SK-N-SH (cell line): ENCODE measurements at regions not wholly inside any gene's neighbourhood (a gene's known extent, or its start where the extent isn't known, plus 50 kb on each side); places are given as distances from the start of the nearest gene placed in this dataset.

Experiments used
- POLR2AphosphoS5 ChIP-seq: IDR thresholded peaks from 2 replicates; pipeline ENCODE4 v1.6.1; 2012; ENCODE audit warnings: low read depth, low read length
- RAD21 ChIP-seq: IDR thresholded peaks from 2 replicates; pipeline ENCODE4 v1.6.1; 2012; ENCODE audit warnings: mild to moderate bottlenecking, low read length
- TF ChIP-seq, protein P1 (sequence below): fragments of 200-600 bp; sonication (generic); IDR thresholded peaks from 2 replicates; pipeline ENCODE4 v1.6.1; 2017; ENCODE audit warnings: antibody characterized with exemption, mild to moderate bottlenecking, moderate library complexity

DNA sequence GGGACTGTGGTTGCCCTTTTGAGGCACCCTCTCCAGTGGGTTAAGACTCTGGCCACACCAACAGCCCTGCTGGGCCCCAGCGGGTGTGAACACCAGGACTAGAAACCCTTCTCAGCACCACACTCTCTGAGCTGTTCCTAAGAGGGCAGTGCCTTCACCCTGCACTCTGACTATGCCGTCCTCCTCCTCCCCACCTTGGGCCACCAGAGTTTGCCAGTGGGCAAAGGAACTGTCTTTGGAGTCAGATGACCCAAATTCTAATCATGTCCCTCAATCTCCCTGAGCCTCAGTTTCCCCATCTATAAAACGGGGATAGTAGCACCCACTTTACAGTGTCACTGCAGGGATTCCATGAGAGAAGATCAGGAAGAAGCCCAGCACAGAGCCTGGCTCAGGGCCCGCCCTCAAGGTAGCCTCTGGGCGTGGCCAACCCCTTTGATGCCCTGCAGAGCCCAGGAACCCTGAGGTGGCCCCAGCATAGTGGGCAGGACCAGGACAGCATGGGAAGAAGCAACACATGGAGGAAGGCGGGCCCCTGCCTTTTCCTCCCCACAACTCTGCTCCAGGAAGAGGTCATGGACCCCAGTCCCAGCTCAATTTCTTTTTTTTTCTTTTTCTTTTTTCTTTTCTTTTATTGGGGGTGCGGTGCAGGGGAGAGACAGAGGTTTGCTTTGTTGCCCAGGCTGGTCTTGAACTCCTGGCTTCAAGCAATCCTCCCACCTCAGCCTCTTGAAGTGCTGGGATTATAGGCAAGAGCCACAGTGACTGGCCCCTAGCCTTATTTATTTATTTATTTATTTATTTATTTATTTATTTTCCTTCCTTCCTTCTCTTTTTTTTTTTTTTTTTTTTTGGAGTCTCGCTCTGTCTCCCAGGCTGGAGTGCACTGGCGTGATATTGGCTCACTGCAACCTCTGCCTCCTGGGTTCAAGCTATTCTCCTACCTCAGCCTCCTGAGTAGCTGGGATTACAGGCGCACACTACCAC, 115.7 kb upstream of the LINGO1 start:
- TF ChIP-seq, protein P1, sequence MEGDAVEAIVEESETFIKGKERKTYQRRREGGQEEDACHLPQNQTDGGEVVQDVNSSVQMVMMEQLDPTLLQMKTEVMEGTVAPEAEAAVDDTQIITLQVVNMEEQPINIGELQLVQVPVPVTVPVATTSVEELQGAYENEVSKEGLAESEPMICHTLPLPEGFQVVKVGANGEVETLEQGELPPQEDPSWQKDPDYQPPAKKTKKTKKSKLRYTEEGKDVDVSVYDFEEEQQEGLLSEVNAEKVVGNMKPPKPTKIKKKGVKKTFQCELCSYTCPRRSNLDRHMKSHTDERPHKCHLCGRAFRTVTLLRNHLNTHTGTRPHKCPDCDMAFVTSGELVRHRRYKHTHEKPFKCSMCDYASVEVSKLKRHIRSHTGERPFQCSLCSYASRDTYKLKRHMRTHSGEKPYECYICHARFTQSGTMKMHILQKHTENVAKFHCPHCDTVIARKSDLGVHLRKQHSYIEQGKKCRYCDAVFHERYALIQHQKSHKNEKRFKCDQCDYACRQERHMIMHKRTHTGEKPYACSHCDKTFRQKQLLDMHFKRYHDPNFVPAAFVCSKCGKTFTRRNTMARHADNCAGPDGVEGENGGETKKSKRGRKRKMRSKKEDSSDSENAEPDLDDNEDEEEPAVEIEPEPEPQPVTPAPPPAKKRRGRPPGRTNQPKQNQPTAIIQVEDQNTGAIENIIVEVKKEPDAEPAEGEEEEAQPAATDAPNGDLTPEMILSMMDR: no peak
- no peak for TF ChIP-seq POLR2AphosphoS5
- no peak for TF ChIP-seq RAD21
